OCI-M1 (cell line): ENCODE measurements at regions not wholly inside any gene's neighbourhood (a gene's known extent, or its start where the extent isn't known, plus 50 kb on each side); places are given as distances from the start of the nearest gene placed in this dataset.
"Not testable (repeated sequence)": the region's sequence is repeated elsewhere in the genome, so short reads cannot be mapped to it uniquely, and the experiment has no call there.

ENCODE experiments used
- DNase-seq: peaks from one replicate; lab custom pipeline; 2025; lab: John Stamatoyannopoulos, UW

- DNase-seq, result peak; percentile 27
These were observed 94.9 kb upstream of the GOT2 start for GRCh38 chr16:58828901-58829545.

- DNase-seq, result no peak
These were observed 90.1 kb upstream of the GOT2 start for GRCh38 chr16:58824201-58824600.

DNA sequence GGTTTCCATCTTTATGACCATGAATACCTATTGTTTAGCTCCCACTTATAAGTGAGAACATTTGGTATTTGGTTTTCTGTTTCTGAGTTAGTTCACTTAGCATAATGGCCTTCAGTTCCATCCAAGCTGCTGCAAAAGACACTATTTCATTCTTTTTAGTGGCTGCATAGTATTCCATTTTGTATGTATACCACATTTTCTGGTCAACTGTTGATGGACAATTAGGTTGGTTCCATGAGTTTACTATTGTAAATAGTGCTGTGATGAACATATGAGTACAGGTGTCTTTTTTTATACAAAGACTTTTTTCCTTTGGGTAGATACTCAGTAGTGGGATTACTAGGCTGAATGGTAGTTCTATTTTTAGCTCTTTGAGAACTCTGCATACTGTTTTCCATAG, 87.8 kb upstream of the GOT2 start:
- no peak for DNase-seq

GRCh38 chr16:58820411-58820810, 86.3 kb upstream of the GOT2 start:
- no peak for DNase-seq

GRCh38 chr16:58815181-58815888, 81.2 kb upstream of the GOT2 start:
- no peak for DNase-seq

GRCh38 chr16:58814348-58814801, 80.3 kb upstream of the GOT2 start:
- peak; percentile 59 for DNase-seq

DNA sequence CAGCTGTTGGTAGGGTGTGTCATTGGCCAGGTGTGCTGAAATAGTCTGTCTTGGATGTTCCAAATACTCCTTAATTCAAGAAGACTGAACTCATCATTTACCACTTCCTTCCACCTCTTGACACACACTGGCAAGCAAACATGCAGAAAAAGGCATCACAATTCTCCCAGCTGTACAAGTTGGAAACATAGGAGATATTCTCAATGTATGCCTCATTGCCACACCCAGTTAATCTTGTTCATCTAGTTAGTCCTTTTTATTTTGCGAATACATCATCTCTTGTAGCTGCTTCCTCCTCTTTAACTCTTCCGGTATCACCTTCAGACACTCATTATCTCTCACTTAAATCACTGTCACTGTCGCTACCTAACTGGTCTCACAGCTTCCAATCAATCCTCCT, 75.1 kb upstream of the GOT2 start:
- DNase-seq, result no peak

GRCh38 chr16:58807276-58807675, 73.2 kb upstream of the GOT2 start:
- no peak for DNase-seq

DNA sequence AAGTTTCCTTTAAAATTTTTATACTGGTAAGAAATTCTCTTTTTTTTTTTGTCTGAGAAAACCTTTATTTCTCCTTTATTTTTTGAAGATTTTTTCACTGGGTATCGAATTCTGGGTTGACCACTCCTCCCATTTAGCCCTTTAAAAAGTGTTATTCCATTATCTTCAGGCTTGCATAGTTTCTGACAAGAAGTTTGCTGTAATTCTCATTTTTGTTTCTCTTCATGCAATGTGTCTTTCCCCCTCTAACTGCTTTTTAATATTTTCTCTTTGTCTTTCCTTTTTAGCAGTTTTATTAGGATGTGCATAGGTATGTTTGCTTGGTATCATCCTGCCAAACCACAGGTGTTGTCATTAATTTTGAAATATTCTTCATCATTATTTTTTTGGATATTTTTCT, 67.7 kb upstream of the GOT2 start:
- no peak for DNase-seq

DNA sequence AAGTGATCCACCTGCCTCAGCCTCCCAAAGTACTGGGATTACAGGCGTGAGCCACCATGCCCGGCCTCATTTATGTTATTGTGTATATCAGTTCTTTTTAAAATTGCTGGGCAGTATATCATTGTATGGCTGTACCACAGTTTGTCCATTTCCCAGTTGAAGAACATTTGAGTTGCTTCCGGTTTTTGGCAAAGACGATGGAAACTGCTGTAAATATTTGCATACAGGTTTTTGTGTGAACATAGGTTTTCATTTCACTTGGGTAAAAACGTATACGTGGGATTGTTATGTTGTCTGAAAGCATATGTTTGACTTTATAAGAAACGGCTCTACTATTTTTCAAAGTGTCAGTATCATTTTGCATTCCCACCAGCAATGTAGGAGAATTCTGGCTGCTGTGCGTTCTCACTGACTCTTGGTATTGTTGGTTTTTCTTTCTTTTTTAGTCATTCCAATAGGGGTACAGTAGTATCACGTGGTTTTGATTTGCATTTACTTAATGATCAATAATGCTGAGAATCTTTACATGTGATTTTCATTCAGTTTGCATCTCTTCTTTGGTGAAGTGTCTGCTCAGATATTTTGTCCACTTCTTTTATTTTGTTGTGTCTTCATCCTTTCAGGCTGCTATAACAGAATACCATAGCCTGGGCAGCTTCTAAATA, 63.2 kb upstream of the GOT2 start:
- DNase-seq, result no peak

DNA sequence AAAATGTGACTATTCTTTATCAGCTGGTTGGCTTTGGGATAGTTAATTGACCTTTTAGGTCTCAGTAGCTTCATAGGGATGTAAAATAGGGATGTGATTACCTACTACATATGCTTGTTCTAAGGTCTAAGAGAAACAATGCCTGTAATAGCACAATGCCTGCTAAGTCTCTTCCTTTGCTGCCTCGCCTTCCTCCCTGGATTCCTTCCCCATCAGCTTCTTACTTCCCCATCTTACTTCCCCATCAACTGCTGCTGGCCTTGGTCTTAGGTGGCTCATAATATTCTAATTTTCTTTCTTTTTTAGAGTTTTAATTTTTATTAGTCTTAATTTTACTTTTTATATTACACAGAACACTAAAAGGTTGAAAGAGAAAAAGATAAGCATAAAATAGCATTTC, 59.2 kb upstream of the GOT2 start:
- peak; percentile 15 for DNase-seq

GRCh38 chr16:58792188-58792587, 58.1 kb upstream of the GOT2 start:
- peak; percentile 77 for DNase-seq

DNA sequence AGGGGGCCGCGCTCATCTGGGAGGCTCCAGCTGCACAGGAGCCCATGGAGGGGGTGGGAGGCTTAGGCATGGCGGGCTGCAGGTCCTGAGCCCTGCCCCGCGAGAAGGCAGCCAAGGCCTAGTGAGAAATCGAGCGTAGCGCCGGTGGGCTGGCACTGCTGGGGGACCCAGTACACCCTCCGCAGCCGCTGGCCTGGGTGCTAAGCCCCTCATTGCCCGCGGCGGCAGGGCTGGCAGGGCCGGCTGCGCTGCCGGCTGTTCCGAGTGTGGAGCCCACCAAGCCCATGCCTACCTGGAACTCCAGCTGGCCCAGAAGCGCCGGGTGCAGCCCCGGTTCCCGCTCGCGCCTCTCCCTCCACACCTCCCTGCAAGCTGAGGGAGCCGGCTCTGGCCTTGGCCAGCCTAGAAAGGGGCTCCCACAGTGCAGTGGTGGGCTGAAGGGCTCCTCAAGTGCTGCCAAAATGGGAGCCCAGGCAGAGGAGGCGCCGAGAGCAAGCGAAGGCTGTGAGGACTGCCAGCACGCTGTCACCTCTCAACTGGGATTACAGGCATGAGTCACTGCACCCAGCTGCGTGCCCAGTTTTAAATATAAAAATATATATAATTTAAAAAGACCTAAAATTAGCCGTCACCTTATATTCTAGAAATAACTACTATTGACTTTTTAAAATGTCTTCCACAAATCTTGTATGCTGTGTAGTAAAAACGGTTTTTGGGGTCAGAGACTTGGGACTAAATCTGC, 56.9 kb upstream of the GOT2 start:
- DNase-seq, result not testable (repeated sequence)

GRCh38 chr16:58789351-58789750, 55.2 kb upstream of the GOT2 start:
- peak; percentile 10 for DNase-seq
